ENCODE measurements at regions not wholly inside any gene's neighbourhood (a gene's known extent, or its start where the extent isn't known, plus 50 kb on each side); places are given as distances from the start of the nearest gene placed in this dataset.

DNA sequence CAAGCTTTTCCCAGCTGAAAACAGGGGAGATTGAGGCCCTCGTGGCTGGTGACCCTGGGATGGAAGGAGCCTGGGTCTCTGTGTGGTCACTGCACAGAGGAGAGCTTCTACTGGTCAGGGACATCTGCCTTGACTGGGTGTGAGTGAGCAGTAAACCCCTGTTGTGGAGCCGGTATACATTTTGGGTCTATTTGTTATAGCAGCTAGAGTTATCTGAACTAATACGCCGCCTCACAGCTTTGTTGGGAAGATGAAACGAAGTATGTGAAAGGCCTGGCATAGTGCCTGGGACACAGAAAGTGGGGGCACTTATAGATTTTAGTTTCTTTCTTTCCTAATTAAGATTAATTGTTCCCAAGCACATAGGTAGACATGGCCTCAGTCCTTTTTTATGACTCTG, 72.2 kb upstream of the HPCAL1 start:
- TF ChIP-seq, protein P1, sequence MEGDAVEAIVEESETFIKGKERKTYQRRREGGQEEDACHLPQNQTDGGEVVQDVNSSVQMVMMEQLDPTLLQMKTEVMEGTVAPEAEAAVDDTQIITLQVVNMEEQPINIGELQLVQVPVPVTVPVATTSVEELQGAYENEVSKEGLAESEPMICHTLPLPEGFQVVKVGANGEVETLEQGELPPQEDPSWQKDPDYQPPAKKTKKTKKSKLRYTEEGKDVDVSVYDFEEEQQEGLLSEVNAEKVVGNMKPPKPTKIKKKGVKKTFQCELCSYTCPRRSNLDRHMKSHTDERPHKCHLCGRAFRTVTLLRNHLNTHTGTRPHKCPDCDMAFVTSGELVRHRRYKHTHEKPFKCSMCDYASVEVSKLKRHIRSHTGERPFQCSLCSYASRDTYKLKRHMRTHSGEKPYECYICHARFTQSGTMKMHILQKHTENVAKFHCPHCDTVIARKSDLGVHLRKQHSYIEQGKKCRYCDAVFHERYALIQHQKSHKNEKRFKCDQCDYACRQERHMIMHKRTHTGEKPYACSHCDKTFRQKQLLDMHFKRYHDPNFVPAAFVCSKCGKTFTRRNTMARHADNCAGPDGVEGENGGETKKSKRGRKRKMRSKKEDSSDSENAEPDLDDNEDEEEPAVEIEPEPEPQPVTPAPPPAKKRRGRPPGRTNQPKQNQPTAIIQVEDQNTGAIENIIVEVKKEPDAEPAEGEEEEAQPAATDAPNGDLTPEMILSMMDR (IDR thresholded peaks at IDR 0.05; ENCODE audit: poor library complexity), result no peak
- no peak for TF ChIP-seq EZH2phosphoT487 (IDR thresholded peaks at IDR 0.05; ENCODE audit: low read depth, severe bottlenecking, unreplicated experiment)

All from hepatocyte (in vitro differentiated cells).